ENCODE measurements at regions not wholly inside any gene's neighbourhood (a gene's known extent, or its start where the extent isn't known, plus 50 kb on each side); places are given as distances from the start of the nearest gene placed in this dataset.

DNA sequence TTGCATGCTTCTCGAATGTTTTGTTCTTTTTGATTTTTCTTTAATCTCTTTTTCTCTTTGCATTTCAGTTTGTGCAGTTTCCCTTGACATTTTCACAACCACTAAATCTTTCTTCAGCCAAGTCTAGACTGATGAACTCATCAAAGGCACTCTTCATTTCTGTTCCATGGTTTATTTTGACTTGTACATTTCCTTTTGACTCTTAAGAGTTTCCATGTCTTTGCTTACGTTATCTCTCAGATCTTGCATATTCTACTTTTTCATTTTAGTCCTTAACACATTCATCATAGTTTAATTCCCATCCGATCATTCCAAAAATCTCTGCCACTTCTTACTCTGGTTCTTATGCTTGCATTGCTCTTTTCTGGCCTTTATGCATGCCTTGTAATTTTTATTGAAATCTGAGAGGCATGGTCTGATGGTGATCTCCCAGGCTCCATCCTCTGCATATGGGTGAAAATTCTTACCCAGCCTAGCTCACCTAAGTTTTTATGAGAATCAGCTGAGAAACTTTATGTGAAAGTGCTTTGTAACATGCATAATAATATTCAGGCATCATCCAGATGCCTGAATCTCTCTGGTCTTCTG, 202.8 kb upstream of the IGFBP3 start:
- no peak for ATAC-seq (ENCODE audit: low read depth)
- in situ Hi-C loops (cut with MboI; ENCODE audit: low sequenced_read_pairs): no loop called here
- Histone ChIP-seq H3K36me3 (ENCODE audit: control insufficient read depth, insufficient read depth, low read length) (no peaks in the 10 kb centered on the region), H2BK120ac (ENCODE audit: low read depth, low read length) (no peak overlapping the region), H3K56ac (ENCODE audit: extremely low read depth, insufficient read depth, low read length) (no peak overlapping the region), H3K18ac (ENCODE audit: low read depth, low read length) (no peak overlapping the region), H3K27ac (ENCODE audit: insufficient read depth, low read length) (no peak overlapping the region), H4K5ac (ENCODE audit: low read depth, low read length) (no peak overlapping the region), H2BK15ac (ENCODE audit: low read depth, low read length) (no peak overlapping the region), H3K4me2 (ENCODE audit: low read depth, low read length) (no peak overlapping the region), H2AFZ (replicated peaks; ENCODE audit: low read length, poor library complexity) (no peak overlapping the region), H4K8ac (ENCODE audit: low read depth in 2 of 2, low read length in 2 of 2) (no peak overlapping the region; a peak in 1 of 4 replicates), H2BK5ac (ENCODE audit: low read depth, low read length, poor library complexity, severe bottlenecking) (no peak overlapping the region), H4K91ac (ENCODE audit: insufficient read depth, low read depth, low read length) (no peak overlapping the region), H3K14ac (replicated peaks; ENCODE audit: low read depth, low read length) (no peak overlapping the region), H2AK9ac (replicated peaks; ENCODE audit: low read depth, low read length, poor library complexity) (no peak overlapping the region), H2BK20ac (ENCODE audit: low read depth, low read length) (no peak overlapping the region), H3K4me3 (ENCODE audit: insufficient read depth, low read depth, low read length) (no peak overlapping the region), H3K9ac (ENCODE audit: low read depth, low read length) (no peak overlapping the region), H3K27me3 (ENCODE audit: control insufficient read depth, insufficient read depth, low read length) (no peaks in the 10 kb centered on the region), H4K20me1 (ENCODE audit: insufficient read depth, low read length) (no peaks in the 10 kb centered on the region), H3K79me1 (ENCODE audit: low read depth in 1 of 2, low read length in 2 of 2) (no peaks in the 10 kb centered on the region), H3K9me1 (ENCODE audit: insufficient read depth, low read length) (no peaks in the 10 kb centered on the region; the same call in 1 of the 2 replicates), H3K4ac (ENCODE audit: low read depth, low read length) (no peak overlapping the region), H3K23ac (ENCODE audit: low read depth, low read length) (no peak overlapping the region), H2AK5ac (ENCODE audit: low read depth, low read length) (no peak overlapping the region), H3K4me1 (ENCODE audit: control insufficient read depth, insufficient read depth, low read length) (no peaks in the 10 kb centered on the region), H3K9me3 (ENCODE audit: control insufficient read depth, insufficient read depth, low read length) (0 out of 2 replicates have a peak, but pooled peaks cover 2% of the 10 kb centered on the region)
- DNase-seq: no peak
- intact Hi-C loops (cut with micrococcal nuclease): no loop called here
- POLR2A ChIA-PET (ENCODE audit: unreplicated experiment): no interaction called here
- WGBS, 2 experiments (ENCODE audit: extremely low coverage in 2 of 2, insufficient read length in 1 of 2): 40 to 100% methylated on average over 1 of the region's 3 CpGs
- CTCF ChIA-PET: no interaction called here
- no TSS peak for BruUV-seq (replicated peaks)
- TF ChIP-seq, protein P1, sequence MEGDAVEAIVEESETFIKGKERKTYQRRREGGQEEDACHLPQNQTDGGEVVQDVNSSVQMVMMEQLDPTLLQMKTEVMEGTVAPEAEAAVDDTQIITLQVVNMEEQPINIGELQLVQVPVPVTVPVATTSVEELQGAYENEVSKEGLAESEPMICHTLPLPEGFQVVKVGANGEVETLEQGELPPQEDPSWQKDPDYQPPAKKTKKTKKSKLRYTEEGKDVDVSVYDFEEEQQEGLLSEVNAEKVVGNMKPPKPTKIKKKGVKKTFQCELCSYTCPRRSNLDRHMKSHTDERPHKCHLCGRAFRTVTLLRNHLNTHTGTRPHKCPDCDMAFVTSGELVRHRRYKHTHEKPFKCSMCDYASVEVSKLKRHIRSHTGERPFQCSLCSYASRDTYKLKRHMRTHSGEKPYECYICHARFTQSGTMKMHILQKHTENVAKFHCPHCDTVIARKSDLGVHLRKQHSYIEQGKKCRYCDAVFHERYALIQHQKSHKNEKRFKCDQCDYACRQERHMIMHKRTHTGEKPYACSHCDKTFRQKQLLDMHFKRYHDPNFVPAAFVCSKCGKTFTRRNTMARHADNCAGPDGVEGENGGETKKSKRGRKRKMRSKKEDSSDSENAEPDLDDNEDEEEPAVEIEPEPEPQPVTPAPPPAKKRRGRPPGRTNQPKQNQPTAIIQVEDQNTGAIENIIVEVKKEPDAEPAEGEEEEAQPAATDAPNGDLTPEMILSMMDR (conservative IDR thresholded peaks at IDR 0.05; ENCODE audit: low read depth, low read length): no peak
- TF ChIP-seq MXI1 (IDR thresholded peaks at IDR 0.05; ENCODE audit: borderline replicate concordance, low read depth, low read length): no peak
- no peak for TF ChIP-seq RCOR1 (IDR thresholded peaks at IDR 0.05; ENCODE audit: insufficient replicate concordance, low read length)
- TF ChIP-seq, protein P2, sequence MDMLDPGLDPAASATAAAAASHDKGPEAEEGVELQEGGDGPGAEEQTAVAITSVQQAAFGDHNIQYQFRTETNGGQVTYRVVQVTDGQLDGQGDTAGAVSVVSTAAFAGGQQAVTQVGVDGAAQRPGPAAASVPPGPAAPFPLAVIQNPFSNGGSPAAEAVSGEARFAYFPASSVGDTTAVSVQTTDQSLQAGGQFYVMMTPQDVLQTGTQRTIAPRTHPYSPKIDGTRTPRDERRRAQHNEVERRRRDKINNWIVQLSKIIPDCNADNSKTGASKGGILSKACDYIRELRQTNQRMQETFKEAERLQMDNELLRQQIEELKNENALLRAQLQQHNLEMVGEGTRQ (IDR thresholded peaks at IDR 0.05; ENCODE audit: low read depth, low read length): no peak
- TF ChIP-seq, protein P3, sequence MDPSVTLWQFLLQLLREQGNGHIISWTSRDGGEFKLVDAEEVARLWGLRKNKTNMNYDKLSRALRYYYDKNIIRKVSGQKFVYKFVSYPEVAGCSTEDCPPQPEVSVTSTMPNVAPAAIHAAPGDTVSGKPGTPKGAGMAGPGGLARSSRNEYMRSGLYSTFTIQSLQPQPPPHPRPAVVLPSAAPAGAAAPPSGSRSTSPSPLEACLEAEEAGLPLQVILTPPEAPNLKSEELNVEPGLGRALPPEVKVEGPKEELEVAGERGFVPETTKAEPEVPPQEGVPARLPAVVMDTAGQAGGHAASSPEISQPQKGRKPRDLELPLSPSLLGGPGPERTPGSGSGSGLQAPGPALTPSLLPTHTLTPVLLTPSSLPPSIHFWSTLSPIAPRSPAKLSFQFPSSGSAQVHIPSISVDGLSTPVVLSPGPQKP (IDR thresholded peaks at IDR 0.05; ENCODE audit: borderline replicate concordance, low read depth, low read length): no peak
- dilution Hi-C loops (cut with HindIII; ENCODE audit: low sequenced_read_pairs, unreplicated experiment): no loop called here

All from IMR-90 (cell line).